NCI-H524 treated with DMSO at 0.1 percent for 48 hours (cell line): ENCODE measurements at regions not wholly inside any gene's neighbourhood (a gene's known extent, or its start where the extent isn't known, plus 50 kb on each side); places are given as distances from the start of the nearest gene placed in this dataset.

Experiments
- DNase-seq: peaks from one replicate; lab custom pipeline; 2025; lab: John Stamatoyannopoulos, UW

DNA sequence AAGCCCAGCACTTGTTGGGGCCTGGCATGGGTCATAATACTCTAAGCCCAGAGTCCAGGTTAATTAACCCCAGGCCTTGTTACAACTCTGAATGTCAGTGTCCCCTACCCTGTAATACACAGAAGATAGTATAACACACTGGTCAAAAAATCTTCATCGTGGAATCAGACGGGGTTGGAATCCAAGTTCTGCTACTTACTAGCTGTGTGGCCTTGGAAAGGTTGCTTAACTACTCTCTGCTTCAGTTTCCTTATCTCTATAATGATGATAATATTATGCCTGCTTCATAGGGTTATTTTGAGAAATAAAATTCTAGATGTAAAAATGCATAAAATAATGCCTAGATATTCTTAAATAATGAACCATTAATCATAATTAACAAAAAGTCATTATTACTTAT lies 77.8 kb upstream of the CTTNBP2NL start:
- DNase-seq, result no peak

GRCh38 chr1:112318698-112319370 lies 77.2 kb upstream of the CTTNBP2NL start:
- no peak for DNase-seq

- DNase-seq, result no peak
Observed at GRCh38 chr1:112319371-112320040, 76.5 kb upstream of the CTTNBP2NL start.

DNA sequence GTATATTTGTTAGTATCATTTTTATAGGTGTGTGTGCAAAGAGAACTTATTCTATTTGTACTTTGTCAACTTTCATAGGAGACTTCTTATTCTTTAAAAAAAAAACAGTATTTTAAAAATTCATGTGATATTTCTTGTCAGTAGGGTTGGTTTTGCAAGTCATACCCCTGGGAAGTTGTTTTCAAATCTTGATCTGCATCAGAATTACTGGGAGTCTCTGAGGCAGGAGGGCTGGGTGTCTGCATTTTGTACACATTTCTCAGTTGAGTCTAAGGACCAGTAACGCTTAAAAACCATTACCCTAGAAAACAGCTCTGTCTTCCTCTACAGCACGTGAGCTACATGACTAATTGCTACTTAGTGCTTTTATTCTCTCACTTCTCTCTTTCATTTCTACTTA lies 76.0 kb upstream of the CTTNBP2NL start:
- DNase-seq, result no peak

DNA sequence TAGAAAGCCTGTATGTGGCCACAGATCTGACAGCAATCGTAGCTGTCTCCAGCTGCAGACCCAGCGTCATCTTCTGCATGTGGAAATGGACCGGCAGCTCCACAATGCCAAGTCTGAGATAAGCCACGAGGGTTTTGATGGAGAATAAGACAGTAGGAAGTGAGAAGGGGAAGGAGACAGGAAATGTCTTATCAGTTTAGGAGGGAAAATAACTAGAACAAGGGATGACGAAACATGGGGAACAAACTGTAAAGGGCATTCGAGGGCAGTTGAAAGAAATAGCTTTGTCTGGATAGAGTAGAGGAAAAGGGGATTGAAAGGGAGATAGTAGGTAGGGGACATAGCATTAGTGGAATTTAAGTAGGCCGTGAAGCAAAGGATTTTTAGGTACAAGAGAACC lies 74.0 kb upstream of the CTTNBP2NL start:
- DNase-seq, result no peak

GRCh38 chr1:112322983-112323678 lies 72.9 kb upstream of the CTTNBP2NL start:
- DNase-seq, result no peak

DNA sequence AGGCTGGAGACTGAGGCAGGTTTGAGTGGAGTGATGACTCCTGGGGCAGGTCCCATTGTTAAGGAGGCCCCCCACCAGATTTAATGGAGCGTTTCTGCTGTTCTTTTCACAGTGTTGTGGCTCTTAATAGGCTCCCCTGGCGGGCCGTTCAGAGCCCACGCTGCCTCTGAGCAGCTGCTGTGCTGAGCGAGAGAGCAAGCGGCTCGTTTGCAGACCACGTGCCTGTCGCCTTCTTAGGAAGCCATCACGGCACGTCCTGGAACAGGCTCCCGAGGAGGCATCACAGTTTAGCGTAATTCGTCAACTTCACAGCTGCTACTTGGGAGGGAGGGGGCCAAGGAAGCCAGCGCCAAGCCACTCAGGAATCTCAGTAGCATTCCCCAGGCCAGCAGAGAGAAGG lies 70.5 kb upstream of the CTTNBP2NL start:
- DNase-seq, result no peak

DNA sequence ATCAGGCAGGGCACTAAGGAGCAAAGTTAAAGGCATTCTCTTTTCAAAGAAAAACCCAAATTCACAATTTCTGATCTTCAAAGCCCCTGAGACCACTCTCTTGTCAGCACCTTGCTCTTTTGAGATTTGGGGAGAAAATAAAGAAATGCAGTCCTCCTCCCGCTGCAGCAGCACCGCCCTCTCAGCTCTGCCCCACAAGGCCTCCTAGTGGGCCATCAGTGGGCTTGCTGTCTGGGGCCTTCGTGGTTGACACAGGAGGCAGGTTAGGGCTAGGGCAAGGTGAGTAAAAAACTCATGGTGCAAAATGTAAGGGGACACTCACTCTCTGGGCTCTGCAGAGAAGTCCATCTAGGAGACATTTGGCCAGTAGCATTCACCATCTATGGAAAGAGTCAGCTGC lies 67.4 kb upstream of the CTTNBP2NL start:
- DNase-seq, result no peak

- no peak for DNase-seq
Observed at GRCh38 chr1:112332176-112333150, 63.6 kb upstream of the CTTNBP2NL start.

DNA sequence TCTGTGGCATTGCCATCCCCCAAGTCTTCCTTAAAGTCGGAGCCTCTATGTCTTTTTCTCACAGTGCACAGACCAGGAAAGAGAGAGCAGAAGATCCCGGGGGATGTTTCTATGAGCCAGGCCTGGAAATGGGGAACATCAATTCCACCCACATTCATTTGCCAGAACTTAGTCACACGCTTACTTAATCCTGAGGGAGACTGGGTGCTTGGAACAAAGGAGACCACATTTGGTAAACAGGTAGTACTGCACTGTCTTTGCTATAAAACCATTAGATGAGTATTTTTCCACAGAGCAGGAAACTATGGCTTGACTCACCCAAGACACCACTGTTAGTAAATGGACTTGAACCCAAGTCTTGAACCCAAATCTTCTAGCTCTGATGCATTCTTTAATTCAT lies 60.7 kb upstream of the CTTNBP2NL start:
- DNase-seq, result no peak

GRCh38 chr1:112337028-112337531 lies 58.9 kb upstream of the CTTNBP2NL start:
- no peak for DNase-seq

- DNase-seq, result no peak
Observed at GRCh38 chr1:112341986-112342385, 54.0 kb upstream of the CTTNBP2NL start.

DNA sequence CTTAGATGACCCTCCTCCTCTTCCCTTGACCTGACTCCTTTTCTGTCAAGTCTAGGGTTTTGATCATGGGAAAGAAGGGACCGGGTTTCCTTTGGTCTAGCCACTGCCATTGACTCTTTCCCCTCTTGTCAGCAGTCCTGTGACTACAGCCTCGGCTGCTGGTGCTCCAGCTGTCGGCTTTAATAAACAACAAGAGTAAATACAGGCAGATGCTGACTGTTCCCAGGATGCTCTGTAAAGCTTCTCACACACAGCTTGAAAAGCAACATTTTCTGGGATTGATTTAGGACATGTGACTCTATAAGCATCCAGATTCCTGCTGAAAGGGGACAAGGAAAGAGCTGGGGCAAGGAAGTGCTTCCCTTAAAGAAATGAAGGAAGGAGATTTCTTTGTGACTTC lies 53.5 kb upstream of the CTTNBP2NL start:
- no peak for DNase-seq

GRCh38 chr1:112344754-112345423 lies 51.1 kb upstream of the CTTNBP2NL start:
- DNase-seq, result no peak
